H9 (cell line): ENCODE measurements at regions not wholly inside any gene's neighbourhood (a gene's known extent, or its start where the extent isn't known, plus 50 kb on each side); places are given as distances from the start of the nearest gene placed in this dataset.

ENCODE experiments used
- DNase-seq: peaks from one replicate; pipeline ENCODE4 v3.0.0-alpha.2; 2017
- H2AFZ ChIP-seq: one replicate; pipeline ENCODE4 v1.6.1; 2013; ENCODE audit warnings: mild to moderate bottlenecking, low read length, control low read depth, moderate library complexity
- H2AK5ac ChIP-seq: 2 replicates; pipeline ENCODE4 v1.6.1; 2013; ENCODE audit warnings: low read length, control low read depth, mixed read lengths; ENCODE audit not compliant: insufficient read length
- H2BK120ac ChIP-seq: one replicate; pipeline ENCODE4 v1.6.1; 2013; ENCODE audit warnings: low read depth, mild to moderate bottlenecking, low read length, control low read depth, inconsistent platforms; ENCODE audit not compliant: poor library complexity, severe bottlenecking
- H2BK12ac ChIP-seq: 2 replicates; pipeline ENCODE4 v1.6.1; 2013; ENCODE audit warnings: low read length, control low read depth, mixed read lengths, low read depth; ENCODE audit not compliant: insufficient read length
- H2BK15ac ChIP-seq: 2 replicates; pipeline ENCODE4 v1.6.1; 2013; ENCODE audit warnings: low read depth, low read length, control low read depth
- H2BK20ac ChIP-seq: one replicate; pipeline ENCODE4 v1.6.1; 2013; ENCODE audit warnings: low read depth, mild to moderate bottlenecking, low read length, control low read depth, inconsistent platforms; ENCODE audit not compliant: poor library complexity, severe bottlenecking
- H2BK5ac ChIP-seq: 2 replicates; pipeline ENCODE4 v1.6.1; 2013; ENCODE audit warnings: low read length, control low read depth, mixed read lengths; ENCODE audit not compliant: insufficient read length
- H3K14ac ChIP-seq: 2 replicates; pipeline ENCODE4 v1.6.1; 2013; ENCODE audit warnings: low read length, control low read depth; ENCODE audit not compliant: insufficient read depth
- H3K18ac ChIP-seq: 2 replicates; pipeline ENCODE4 v1.6.1; 2013; ENCODE audit warnings: low read depth, mild to moderate bottlenecking, mixed read lengths, low read length, control low read depth; ENCODE audit not compliant: insufficient read length
- H3K23ac ChIP-seq: 2 replicates; pipeline ENCODE4 v1.6.1; 2013; ENCODE audit warnings: low read length, control low read depth, mixed read lengths, low read depth; ENCODE audit not compliant: insufficient read length
- H3K23me2 ChIP-seq: 2 replicates; pipeline ENCODE4 v1.6.1; 2013; ENCODE audit warnings: low read depth, mild to moderate bottlenecking, mixed read lengths, low read length, control low read depth; ENCODE audit not compliant: insufficient read length, poor library complexity, severe bottlenecking
- H3K27ac ChIP-seq: 2 replicates; pipeline ENCODE4 v1.5.1; 2013; ENCODE audit warnings: low read length, control low read depth, mixed read lengths, low read depth; ENCODE audit not compliant: insufficient read length
- H3K27me3 ChIP-seq: 2 replicates; pipeline ENCODE4 v1.6.1; 2013; ENCODE audit warnings: low read length, control low read depth, inconsistent platforms; ENCODE audit not compliant: insufficient read depth
- H3K4ac ChIP-seq: 2 replicates; pipeline ENCODE4 v1.6.1; 2013; ENCODE audit warnings: low read depth, mild to moderate bottlenecking, control low read depth, inconsistent platforms, low read length, moderate library complexity
- H3K4me1 ChIP-seq: 2 replicates; pipeline ENCODE4 v1.6.1; 2013; ENCODE audit warnings: low read length, control low read depth, inconsistent platforms; ENCODE audit not compliant: insufficient read depth
- H3K4me2 ChIP-seq: 2 replicates; pipeline ENCODE4 v1.6.1; 2013; ENCODE audit warnings: low read length, control low read depth, mixed read lengths; ENCODE audit not compliant: insufficient read length, insufficient read depth
- H3K56ac ChIP-seq: 2 replicates; pipeline ENCODE4 v1.6.1; 2013; ENCODE audit warnings: low read depth, mild to moderate bottlenecking, mixed read lengths, low read length, control low read depth; ENCODE audit not compliant: insufficient read length
- H3K79me1 ChIP-seq: 2 replicates; pipeline ENCODE4 v1.6.1; 2013; ENCODE audit warnings: low read depth, mild to moderate bottlenecking, moderate library complexity, low read length, control low read depth, inconsistent platforms; ENCODE audit not compliant: insufficient read depth, poor library complexity, severe bottlenecking
- H3K79me2 ChIP-seq: 2 replicates; pipeline ENCODE4 v1.6.1; 2013; ENCODE audit warnings: low read length, control low read depth, inconsistent platforms; ENCODE audit not compliant: insufficient read depth
- H3K9ac ChIP-seq: 2 replicates; pipeline ENCODE4 v1.6.1; 2013; ENCODE audit warnings: low read length, control low read depth, mixed read lengths; ENCODE audit not compliant: insufficient read length; ENCODE audit errors: extremely low read depth
- H3K9me3 ChIP-seq: one replicate; pipeline ENCODE4 v1.6.1; 2013; ENCODE audit warnings: low read depth, low read length, inconsistent platforms; ENCODE audit not compliant: control insufficient read depth
- H3T11ph ChIP-seq: one replicate; pipeline ENCODE4 v1.6.1; 2013; ENCODE audit warnings: mild to moderate bottlenecking, low read length, control low read depth, inconsistent platforms
- H4K20me1 ChIP-seq: one replicate; pipeline ENCODE4 v1.6.1; 2013; ENCODE audit not compliant: control insufficient read depth, insufficient read length, insufficient read depth
- H4K5ac ChIP-seq: 2 replicates; pipeline ENCODE4 v1.6.1; 2013; ENCODE audit warnings: low read depth, mild to moderate bottlenecking, mixed read lengths, low read length, control low read depth; ENCODE audit not compliant: insufficient read length
- H4K8ac ChIP-seq: replicated peaks from 2 replicates; pipeline ENCODE4 v1.6.1; 2013; ENCODE audit warnings: low read length, control low read depth, mixed read lengths, low read depth; ENCODE audit not compliant: insufficient read length
- H4K91ac ChIP-seq: 2 replicates; pipeline ENCODE4 v1.6.1; 2013; ENCODE audit warnings: low read depth, mild to moderate bottlenecking, moderate library complexity, mixed read lengths, low read length, control low read depth; ENCODE audit not compliant: insufficient read length
- H3K27ac Mint-ChIP-seq, 3 experiments: 2 replicates in 2 of 3; 3 replicates in 1 of 3; pipeline ENCODE4 v1.8.0; 2020 to 2021; ENCODE audit warnings: mixed read lengths in 3 of 3, mild to moderate bottlenecking in 1 of 3, moderate library complexity in 1 of 3
- H3K27me3 Mint-ChIP-seq: 2 replicates; pipeline ENCODE4 v1.8.0; 2021; ENCODE audit warnings: low read depth, mild to moderate bottlenecking, moderate library complexity, mixed read lengths
- H3K36me3 Mint-ChIP-seq, 3 experiments: 2 replicates in 2 of 3; 3 replicates in 1 of 3; pipeline ENCODE4 v1.8.0; 2020 to 2021; ENCODE audit warnings: low read depth in 3 of 3, mixed read lengths in 3 of 3; ENCODE audit not compliant: insufficient read depth in 1 of 3
- H3K4me1 Mint-ChIP-seq, 2 experiments: 2 replicates each; pipeline ENCODE4 v1.8.0; 2020; ENCODE audit warnings: mixed read lengths in 2 of 2
- H3K4me3 Mint-ChIP-seq, 2 experiments: 2 replicates in 1 of 2; 3 replicates in 1 of 2; pipeline ENCODE4 v1.8.0; 2020 to 2021; ENCODE audit warnings: mild to moderate bottlenecking in 2 of 2, mixed read lengths in 2 of 2, moderate library complexity in 1 of 2
- H3K9me3 Mint-ChIP-seq, 2 experiments: 2 replicates in 1 of 2; 3 replicates in 1 of 2; pipeline ENCODE4 v1.8.0; 2020; ENCODE audit warnings: mild to moderate bottlenecking in 2 of 2, mixed read lengths in 2 of 2, moderate library complexity in 1 of 2
- WGBS: extraction: QIAGEN DNeasy Blood & Tissue Kit; methylation state at CpG from one replicate; pipeline ENCODE4 v1.1.7; 2013; ENCODE audit warnings: missing lambda C conversion rate, low lambda C conversion rate, mixed read lengths; ENCODE audit not compliant: insufficient read length; ENCODE audit errors: extremely low coverage; 5-methylcytosine and 5-hydroxymethylcytosine counted together
- TF ChIP-seq, protein P1 (sequence below): fragments of 200-600 bp; sonication (generic); conservative IDR thresholded peaks from 3 replicates; pipeline ENCODE4 v1.8.0; 2021; ENCODE audit warnings: antibody characterized with exemption, mild to moderate bottlenecking

DNA sequence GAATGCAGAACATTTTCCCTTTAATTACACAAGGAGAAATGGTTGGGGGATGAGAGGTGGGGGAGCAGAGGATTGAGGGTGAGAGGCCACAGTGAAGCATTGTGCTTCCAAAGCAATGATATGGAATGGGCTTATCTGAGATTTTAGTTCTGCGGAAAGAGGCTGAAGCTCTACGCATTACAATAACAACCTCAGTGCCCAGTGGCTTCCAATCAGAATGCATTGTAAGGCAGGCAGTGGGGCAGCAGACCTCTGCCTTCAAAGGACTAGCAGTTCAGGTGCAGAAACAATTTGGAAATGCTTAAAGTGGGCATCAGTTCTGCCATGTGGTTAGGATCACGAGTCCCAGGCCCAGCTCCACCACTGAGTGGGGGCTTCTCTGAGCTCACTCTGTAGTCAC is 251.0 kb upstream of the ZMIZ1 start:
- Histone ChIP-seq H2AFZ (no peak overlapping the region), H2BK120ac (no peak overlapping the region), H3K27me3 (no peaks in the 10 kb centered on the region), H3K4me2 (no peak overlapping the region), H3K18ac (no peak overlapping the region), H2BK5ac (no peak overlapping the region), H3K14ac (no peak overlapping the region), H3K56ac (no peak overlapping the region), H3T11ph (no peak overlapping the region), H3K79me2 (no peaks in the 10 kb centered on the region), H3K9me3 (no peaks in the 10 kb centered on the region), H4K91ac (no peak overlapping the region), H2BK12ac (no peak overlapping the region), H3K23ac (no peak overlapping the region), H2BK15ac (no peak overlapping the region), H3K79me1 (no peaks in the 10 kb centered on the region), H2BK20ac (no peak overlapping the region), H2AK5ac (no peak overlapping the region), H3K23me2 (no peaks in the 10 kb centered on the region), H4K8ac (no peak overlapping the region), H4K20me1 (no peaks in the 10 kb centered on the region), H3K27ac (no peak overlapping the region), H3K9ac (no peak overlapping the region), H3K4ac (no peak overlapping the region), H3K4me1 (no peaks in the 10 kb centered on the region; the same call in 1 of the 2 replicates), H4K5ac (no peak overlapping the region)
- no peaks in the 10 kb centered on the region; a peak in 1 of 5 replicates for H3K9me3 Mint-ChIP-seq
- no CpG with 5 or more reads among the region's 3 CpGs for WGBS
- no peak for DNase-seq
- H3K27me3 Mint-ChIP-seq = peaks cover 18% of the 10 kb centered on the region
- H3K4me1 Mint-ChIP-seq = peaks cover 20 to 25% of the 10 kb centered on the region in 2 experiments
- no peaks in the 10 kb centered on the region for H3K36me3 Mint-ChIP-seq
- no peak overlapping the region for H3K4me3 Mint-ChIP-seq
- TF ChIP-seq, protein P1, sequence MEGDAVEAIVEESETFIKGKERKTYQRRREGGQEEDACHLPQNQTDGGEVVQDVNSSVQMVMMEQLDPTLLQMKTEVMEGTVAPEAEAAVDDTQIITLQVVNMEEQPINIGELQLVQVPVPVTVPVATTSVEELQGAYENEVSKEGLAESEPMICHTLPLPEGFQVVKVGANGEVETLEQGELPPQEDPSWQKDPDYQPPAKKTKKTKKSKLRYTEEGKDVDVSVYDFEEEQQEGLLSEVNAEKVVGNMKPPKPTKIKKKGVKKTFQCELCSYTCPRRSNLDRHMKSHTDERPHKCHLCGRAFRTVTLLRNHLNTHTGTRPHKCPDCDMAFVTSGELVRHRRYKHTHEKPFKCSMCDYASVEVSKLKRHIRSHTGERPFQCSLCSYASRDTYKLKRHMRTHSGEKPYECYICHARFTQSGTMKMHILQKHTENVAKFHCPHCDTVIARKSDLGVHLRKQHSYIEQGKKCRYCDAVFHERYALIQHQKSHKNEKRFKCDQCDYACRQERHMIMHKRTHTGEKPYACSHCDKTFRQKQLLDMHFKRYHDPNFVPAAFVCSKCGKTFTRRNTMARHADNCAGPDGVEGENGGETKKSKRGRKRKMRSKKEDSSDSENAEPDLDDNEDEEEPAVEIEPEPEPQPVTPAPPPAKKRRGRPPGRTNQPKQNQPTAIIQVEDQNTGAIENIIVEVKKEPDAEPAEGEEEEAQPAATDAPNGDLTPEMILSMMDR = no peak
- no peak overlapping the region for H3K27ac Mint-ChIP-seq
